IMR-90 (cell line): ENCODE measurements at regions not wholly inside any gene's neighbourhood (a gene's known extent, or its start where the extent isn't known, plus 50 kb on each side); places are given as distances from the start of the nearest gene placed in this dataset.

Experiments
- ATAC-seq: fragments of 200-7000 bp; cut with Tn5 transposase; 2 replicates; pipeline ENCODE4 v1.9.1; 2020; ENCODE audit warnings: low read depth, mild to moderate bottlenecking, moderate library complexity
- BruUV-seq: library from RNA; stranded (reverse); fragments of 400-500 nt; replicated peaks from 2 replicates; lab custom pipeline; 2021; lab: Mats Ljungman, UMichigan
- CTCF ChIA-PET: fragments of 300-600 bp; formaldehyde crosslinking; extraction: SDS; loops from one replicate; lab custom pipeline; 2021; ENCODE audit warnings: antibody characterized with exemption; lab: Yijun Ruan, JAX
- POLR2A ChIA-PET: fragments of 300-600 bp; sonication (Branson Sonifier 250); formaldehyde crosslinking; loops from one replicate; lab custom pipeline; 2022; ENCODE audit warnings: antibody characterized with exemption; ENCODE audit not compliant: unreplicated experiment; lab: Charles Lee
- DNase-seq: peaks from one replicate; pipeline ENCODE4 v3.0.0; 2013
- H2AFZ ChIP-seq: replicated peaks from 2 replicates; pipeline ENCODE3; 2013; ENCODE audit warnings: low read length, mild to moderate bottlenecking; ENCODE audit not compliant: poor library complexity
- H2AK5ac ChIP-seq: 2 replicates; pipeline ENCODE4 v1.6.1; 2013; ENCODE audit warnings: low read depth, low read length, inconsistent platforms
- H2AK9ac ChIP-seq: replicated peaks from 2 replicates; pipeline ENCODE3; 2013; ENCODE audit warnings: mild to moderate bottlenecking, low read depth, low read length, moderate library complexity; ENCODE audit not compliant: poor library complexity
- H2BK120ac ChIP-seq: 2 replicates; pipeline ENCODE4 v1.6.1; 2013; ENCODE audit warnings: low read depth, low read length, inconsistent platforms
- H2BK15ac ChIP-seq: 3 replicates; pipeline ENCODE4 v1.6.1; 2013; ENCODE audit warnings: low read depth, low read length, inconsistent platforms
- H2BK20ac ChIP-seq: 2 replicates; pipeline ENCODE4 v1.6.1; 2013; ENCODE audit warnings: low read depth, mild to moderate bottlenecking, inconsistent platforms, low read length, moderate library complexity
- H2BK5ac ChIP-seq: 2 replicates; pipeline ENCODE4 v1.6.1; 2013; ENCODE audit warnings: mild to moderate bottlenecking, low read depth, low read length, inconsistent platforms; ENCODE audit not compliant: poor library complexity, severe bottlenecking
- H3K14ac ChIP-seq: replicated peaks from 2 replicates; pipeline ENCODE4 v1.6.1; 2013; ENCODE audit warnings: low read depth, low read length, inconsistent platforms
- H3K18ac ChIP-seq: 2 replicates; pipeline ENCODE4 v1.6.1; 2013; ENCODE audit warnings: low read depth, low read length, control low read depth
- H3K23ac ChIP-seq: 2 replicates; pipeline ENCODE4 v1.6.1; 2013; ENCODE audit warnings: low read depth, low read length, inconsistent platforms
- H3K27ac ChIP-seq: 2 replicates; pipeline ENCODE4 v1.5.1; 2013; ENCODE audit warnings: mild to moderate bottlenecking, control low read depth, low read length; ENCODE audit not compliant: insufficient read depth
- H3K27me3 ChIP-seq: 2 replicates; pipeline ENCODE4 v1.6.1; 2013; ENCODE audit warnings: low read length; ENCODE audit not compliant: control insufficient read depth, insufficient read depth
- H3K36me3 ChIP-seq: 2 replicates; pipeline ENCODE4 v1.6.1; 2013; ENCODE audit warnings: low read length, mixed read lengths; ENCODE audit not compliant: control insufficient read depth, insufficient read depth
- H3K4ac ChIP-seq: 2 replicates; pipeline ENCODE4 v1.6.1; 2013; ENCODE audit warnings: low read depth, low read length, inconsistent platforms
- H3K4me1 ChIP-seq: 2 replicates; pipeline ENCODE4 v1.6.1; 2013; ENCODE audit warnings: low read length, mixed read lengths; ENCODE audit not compliant: control insufficient read depth, insufficient read depth
- H3K4me2 ChIP-seq: 2 replicates; pipeline ENCODE4 v1.6.1; 2013; ENCODE audit warnings: low read depth, mild to moderate bottlenecking, control low read depth, low read length, moderate library complexity
- H3K4me3 ChIP-seq: 2 replicates; pipeline ENCODE4 v1.5.1; 2013; ENCODE audit warnings: low read depth, mild to moderate bottlenecking, control low read depth, low read length, moderate library complexity; ENCODE audit not compliant: insufficient read depth
- H3K56ac ChIP-seq: 2 replicates; pipeline ENCODE4 v1.6.1; 2013; ENCODE audit warnings: low read length, inconsistent platforms; ENCODE audit not compliant: insufficient read depth; ENCODE audit errors: extremely low read depth
- H3K79me1 ChIP-seq, 2 experiments: 2 replicates each; pipeline ENCODE4 v1.6.1; 2013; ENCODE audit warnings: low read length in 2 of 2, inconsistent platforms in 1 of 2, low read depth in 1 of 2
- H3K9ac ChIP-seq: 2 replicates; pipeline ENCODE4 v1.6.1; 2013; ENCODE audit warnings: low read depth, low read length, control low read depth
- H3K9me1 ChIP-seq: 2 replicates; pipeline ENCODE4 v1.6.1; 2013; ENCODE audit warnings: low read length, inconsistent platforms; ENCODE audit not compliant: insufficient read depth
- H3K9me3 ChIP-seq: 2 replicates; pipeline ENCODE4 v1.6.1; 2013; ENCODE audit warnings: low read length; ENCODE audit not compliant: control insufficient read depth, insufficient read depth
- H4K20me1 ChIP-seq: 2 replicates; pipeline ENCODE4 v1.6.1; 2013; ENCODE audit warnings: low read length, inconsistent platforms; ENCODE audit not compliant: insufficient read depth
- H4K5ac ChIP-seq: 2 replicates; pipeline ENCODE4 v1.6.1; 2013; ENCODE audit warnings: mild to moderate bottlenecking, low read depth, low read length, control low read depth
- H4K8ac ChIP-seq, 2 experiments: 2 replicates each; pipeline ENCODE4 v1.6.1; 2013; ENCODE audit warnings: low read depth in 2 of 2, low read length in 2 of 2, control low read depth in 1 of 2, inconsistent platforms in 1 of 2
- H4K91ac ChIP-seq: 2 replicates; pipeline ENCODE4 v1.6.1; 2013; ENCODE audit warnings: low read depth, low read length, inconsistent platforms; ENCODE audit not compliant: insufficient read depth
- BHLHE40 ChIP-seq: fragments of 150-350 bp; IDR thresholded peaks from 2 replicates; pipeline ENCODE4 v1.6.1; 2016; ENCODE audit warnings: mild to moderate bottlenecking, low read depth, low read length
- CEBPB ChIP-seq: IDR thresholded peaks from 2 replicates; pipeline ENCODE4 v1.6.1; 2012; ENCODE audit warnings: low read depth, low read length, improper control_type of control experiment
- CHD1 ChIP-seq: IDR thresholded peaks from 2 replicates; pipeline ENCODE4 v1.6.1; 2012; ENCODE audit warnings: low read depth, low read length, improper control_type of control experiment
- FOS ChIP-seq: fragments of 150-350 bp; IDR thresholded peaks from 2 replicates; pipeline ENCODE4 v1.6.1; 2016; ENCODE audit warnings: low read depth, low read length
- MAFK ChIP-seq: IDR thresholded peaks from 2 replicates; pipeline ENCODE4 v1.6.1; 2012; ENCODE audit warnings: low read depth, low read length, improper control_type of control experiment
- MAZ ChIP-seq: IDR thresholded peaks from 2 replicates; pipeline ENCODE4 v1.6.1; 2012; ENCODE audit warnings: low read depth, mild to moderate bottlenecking, low read length, improper control_type of control experiment, moderate library complexity, borderline replicate concordance
- MXI1 ChIP-seq: IDR thresholded peaks from 2 replicates; pipeline ENCODE4 v1.6.1; 2012; ENCODE audit warnings: low read depth, mild to moderate bottlenecking, low read length, moderate library complexity, borderline replicate concordance
- NFE2L2 ChIP-seq: fragments of 150-350 bp; IDR thresholded peaks from 2 replicates; pipeline ENCODE4 v1.6.1; 2016; ENCODE audit warnings: low read depth, mild to moderate bottlenecking, low read length
- POLR2A ChIP-seq: IDR thresholded peaks from 2 replicates; pipeline ENCODE4 v1.6.1; 2012; ENCODE audit warnings: mild to moderate bottlenecking, low read depth, low read length
- RAD21 ChIP-seq: IDR thresholded peaks from 2 replicates; pipeline ENCODE4 v1.6.1; 2012; ENCODE audit warnings: low read length, improper control_type of control experiment
- RCOR1 ChIP-seq: IDR thresholded peaks from 2 replicates; pipeline ENCODE4 v1.6.1; 2012; ENCODE audit warnings: mild to moderate bottlenecking, low read length, improper control_type of control experiment; ENCODE audit not compliant: insufficient replicate concordance
- RFX5 ChIP-seq: IDR thresholded peaks from 2 replicates; pipeline ENCODE4 v1.8.0; 2012; ENCODE audit warnings: low read depth, mild to moderate bottlenecking, low read length, moderate library complexity
- SMC3 ChIP-seq: fragments of 150-350 bp; IDR thresholded peaks from 2 replicates; pipeline ENCODE4 v1.6.1; 2016; ENCODE audit warnings: low read depth, mild to moderate bottlenecking, antibody characterized with exemption, low read length, moderate library complexity
- WGBS, 2 experiments: methylation state at CpG; one replicate each; pipeline versions ENCODE4 v1.1.5 to v1.1.7; 2013; ENCODE audit warnings: missing lambda C conversion rate in 2 of 2; ENCODE audit not compliant: insufficient read length in 1 of 2; ENCODE audit errors: extremely low coverage in 2 of 2; 5-methylcytosine and 5-hydroxymethylcytosine counted together
- dilution Hi-C: fragments of 300-500 bp; cut with HindIII; formaldehyde crosslinking; loops from one replicate; pipeline ENCODE4 v1.14.3; 2018; ENCODE audit warnings: low sequenced_read_pairs; ENCODE audit not compliant: unreplicated experiment
- in situ Hi-C: fragments of 300-500 bp; cut with MboI; formaldehyde crosslinking; loops from 3 replicates; pipeline ENCODE4 v1.14.3; 2019; ENCODE audit warnings: low sequenced_read_pairs, inconsistent platforms, mixed read lengths
- intact Hi-C: fragments of 100-400 bp; cut with micrococcal nuclease; formaldehyde crosslinking; loops from 2 replicates; pipeline ENCODE4 v1.10.0; 2022
- TF ChIP-seq, protein P1 (sequence below): fragments of 150-350 bp; IDR thresholded peaks from 2 replicates; pipeline ENCODE4 v1.6.1; 2016; ENCODE audit warnings: low read depth, mild to moderate bottlenecking, low read length, moderate library complexity, borderline replicate concordance
- TF ChIP-seq, protein P2 (sequence below): fragments of 150-350 bp; IDR thresholded peaks from 2 replicates; pipeline ENCODE4 v1.6.1; 2017; ENCODE audit warnings: mild to moderate bottlenecking, antibody characterized with exemption, low read length, low read depth
- TF ChIP-seq, protein P3 (sequence below): conservative IDR thresholded peaks from 2 replicates; pipeline ENCODE4 v1.5.1; 2012; ENCODE audit warnings: mild to moderate bottlenecking, low read depth, low read length, improper control_type of control experiment

DNA sequence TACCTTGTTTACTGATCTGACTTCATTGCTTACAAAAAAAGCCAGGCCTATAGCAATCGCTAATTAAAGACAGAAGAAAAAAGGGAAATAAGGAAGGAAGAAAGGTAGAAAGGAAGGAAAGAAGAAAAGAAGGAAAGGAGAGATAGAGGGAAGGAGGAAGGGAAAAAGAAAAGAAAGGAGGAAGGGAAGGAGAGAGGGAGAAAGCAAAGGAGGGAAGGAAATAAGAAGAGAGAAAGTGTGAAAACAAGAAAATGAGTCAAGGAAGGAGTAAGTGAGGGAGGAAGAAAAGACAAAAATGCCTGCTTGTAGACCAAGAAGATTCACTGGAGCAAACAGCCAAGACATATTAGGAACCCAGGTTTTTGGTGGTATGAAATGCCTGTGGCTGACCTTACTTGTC is 57.0 kb upstream of the MAGEB16 start:
- no peaks in the 10 kb centered on the region for H4K20me1 ChIP-seq
- no TSS peak for BruUV-seq
- H4K5ac ChIP-seq: no peak overlapping the region
- H3K14ac ChIP-seq: no peak overlapping the region
- H3K79me1 ChIP-seq: no peaks in the 10 kb centered on the region
- no peaks in the 10 kb centered on the region for H3K36me3 ChIP-seq
- no peaks in the 10 kb centered on the region for H3K4me1 ChIP-seq
- ChIA-PET POLR2A (no interaction called here), CTCF (no interaction called here)
- no peak for DNase-seq
- H2BK5ac ChIP-seq: no peak overlapping the region
- H3K27ac ChIP-seq: no peak overlapping the region
- H3K18ac ChIP-seq: no peak overlapping the region
- H3K56ac ChIP-seq: no peak overlapping the region
- intact Hi-C loops: no loop called here
- in situ Hi-C loops: no loop called here
- no peak overlapping the region for H3K23ac ChIP-seq
- no peak overlapping the region for H2BK120ac ChIP-seq
- no peak overlapping the region for H2BK15ac ChIP-seq
- no peaks in the 10 kb centered on the region for H3K9me3 ChIP-seq
- no CpG with 5 or more reads among the region's 1 CpG for WGBS, 2 experiments
- H3K4me2 ChIP-seq: no peak overlapping the region
- H3K9ac ChIP-seq: no peak overlapping the region
- H3K4ac ChIP-seq: no peak overlapping the region
- TF ChIP-seq MAZ (no peak), SMC3 (no peak), POLR2A (no peak), MAFK (no peak), RFX5 (no peak), RAD21 (no peak), BHLHE40 (no peak), CHD1 (no peak), MXI1 (no peak), RCOR1 (no peak), NFE2L2 (no peak), CEBPB (no peak), FOS (no peak)
- TF ChIP-seq, protein P1, sequence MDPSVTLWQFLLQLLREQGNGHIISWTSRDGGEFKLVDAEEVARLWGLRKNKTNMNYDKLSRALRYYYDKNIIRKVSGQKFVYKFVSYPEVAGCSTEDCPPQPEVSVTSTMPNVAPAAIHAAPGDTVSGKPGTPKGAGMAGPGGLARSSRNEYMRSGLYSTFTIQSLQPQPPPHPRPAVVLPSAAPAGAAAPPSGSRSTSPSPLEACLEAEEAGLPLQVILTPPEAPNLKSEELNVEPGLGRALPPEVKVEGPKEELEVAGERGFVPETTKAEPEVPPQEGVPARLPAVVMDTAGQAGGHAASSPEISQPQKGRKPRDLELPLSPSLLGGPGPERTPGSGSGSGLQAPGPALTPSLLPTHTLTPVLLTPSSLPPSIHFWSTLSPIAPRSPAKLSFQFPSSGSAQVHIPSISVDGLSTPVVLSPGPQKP: no peak
- TF ChIP-seq, protein P2, sequence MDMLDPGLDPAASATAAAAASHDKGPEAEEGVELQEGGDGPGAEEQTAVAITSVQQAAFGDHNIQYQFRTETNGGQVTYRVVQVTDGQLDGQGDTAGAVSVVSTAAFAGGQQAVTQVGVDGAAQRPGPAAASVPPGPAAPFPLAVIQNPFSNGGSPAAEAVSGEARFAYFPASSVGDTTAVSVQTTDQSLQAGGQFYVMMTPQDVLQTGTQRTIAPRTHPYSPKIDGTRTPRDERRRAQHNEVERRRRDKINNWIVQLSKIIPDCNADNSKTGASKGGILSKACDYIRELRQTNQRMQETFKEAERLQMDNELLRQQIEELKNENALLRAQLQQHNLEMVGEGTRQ: no peak
- TF ChIP-seq, protein P3, sequence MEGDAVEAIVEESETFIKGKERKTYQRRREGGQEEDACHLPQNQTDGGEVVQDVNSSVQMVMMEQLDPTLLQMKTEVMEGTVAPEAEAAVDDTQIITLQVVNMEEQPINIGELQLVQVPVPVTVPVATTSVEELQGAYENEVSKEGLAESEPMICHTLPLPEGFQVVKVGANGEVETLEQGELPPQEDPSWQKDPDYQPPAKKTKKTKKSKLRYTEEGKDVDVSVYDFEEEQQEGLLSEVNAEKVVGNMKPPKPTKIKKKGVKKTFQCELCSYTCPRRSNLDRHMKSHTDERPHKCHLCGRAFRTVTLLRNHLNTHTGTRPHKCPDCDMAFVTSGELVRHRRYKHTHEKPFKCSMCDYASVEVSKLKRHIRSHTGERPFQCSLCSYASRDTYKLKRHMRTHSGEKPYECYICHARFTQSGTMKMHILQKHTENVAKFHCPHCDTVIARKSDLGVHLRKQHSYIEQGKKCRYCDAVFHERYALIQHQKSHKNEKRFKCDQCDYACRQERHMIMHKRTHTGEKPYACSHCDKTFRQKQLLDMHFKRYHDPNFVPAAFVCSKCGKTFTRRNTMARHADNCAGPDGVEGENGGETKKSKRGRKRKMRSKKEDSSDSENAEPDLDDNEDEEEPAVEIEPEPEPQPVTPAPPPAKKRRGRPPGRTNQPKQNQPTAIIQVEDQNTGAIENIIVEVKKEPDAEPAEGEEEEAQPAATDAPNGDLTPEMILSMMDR: no peak
- H2AK5ac ChIP-seq: no peak overlapping the region
- H2AFZ ChIP-seq: no peak overlapping the region
- dilution Hi-C loops: no loop called here
- H3K27me3 ChIP-seq: no peaks in the 10 kb centered on the region
- no peaks in the 10 kb centered on the region for H3K9me1 ChIP-seq
- H4K91ac ChIP-seq: no peak overlapping the region
- H3K4me3 ChIP-seq: no peak overlapping the region
- ATAC-seq: no peak
- no peak overlapping the region for H2AK9ac ChIP-seq
- H2BK20ac ChIP-seq: no peak overlapping the region
- no peak overlapping the region for H4K8ac ChIP-seq
